OCI-LY3 (cell line): ENCODE measurements at regions not wholly inside any gene's neighbourhood (a gene's known extent, or its start where the extent isn't known, plus 50 kb on each side); places are given as distances from the start of the nearest gene placed in this dataset.

Source experiments
- H2AFZ ChIP-seq: fragments of 200-600, 300-600 bp; shearing (Covaris generic); 2 replicates; pipeline ENCODE4 v1.6.0; 2014; ENCODE audit warnings: antibody characterized with exemption, low read depth, low read length
- H3K27ac ChIP-seq: fragments of 200-600, 300-600 bp; sonication (generic); 2 replicates; pipeline ENCODE4 v1.5.1; 2014; ENCODE audit warnings: mild to moderate bottlenecking, low read length, moderate library complexity, mixed read lengths
- H3K27me3 ChIP-seq: fragments of 200-600, 300-600 bp; sonication (generic); 2 replicates; pipeline ENCODE4 v1.6.1; 2014; ENCODE audit warnings: low read depth, low read length, mixed read lengths
- H3K36me3 ChIP-seq: fragments of 200-600, 300-600 bp; sonication (generic); replicated peaks from 2 replicates; pipeline ENCODE3; 2014; ENCODE audit warnings: low read depth, low read length, mixed read lengths
- H3K4me1 ChIP-seq: fragments of 300-600, 200-600 bp; sonication (generic); 2 replicates; pipeline ENCODE4 v1.6.1; 2014; ENCODE audit warnings: low read length, mixed read lengths
- H3K4me2 ChIP-seq: fragments of 200-600, 300-600 bp; sonication (generic); 2 replicates; pipeline ENCODE4 v1.6.1; 2014; ENCODE audit warnings: low read length, mixed read lengths
- H3K4me3 ChIP-seq: fragments of 300-600, 200-600 bp; sonication (generic); 2 replicates; pipeline ENCODE4 v1.5.1; 2014; ENCODE audit warnings: antibody characterized with exemption, mild to moderate bottlenecking, low read length, moderate library complexity
- H3K79me2 ChIP-seq: fragments of 300-600, 200-600 bp; shearing (Covaris generic); 2 replicates; pipeline ENCODE4 v1.6.1; 2014; ENCODE audit warnings: mild to moderate bottlenecking, low read length, mixed read lengths
- H3K9ac ChIP-seq: fragments of 300-600, 200-600 bp; shearing (Covaris generic); 2 replicates; pipeline ENCODE4 v1.6.0; 2014; ENCODE audit warnings: mild to moderate bottlenecking, low read length, moderate library complexity
- H3K9me3 ChIP-seq: fragments of 200-600, 300-600 bp; shearing (Covaris generic); 2 replicates; pipeline ENCODE4 v1.6.1; 2014; ENCODE audit warnings: low read length, mixed read lengths; ENCODE audit not compliant: insufficient read depth
- H4K20me1 ChIP-seq: fragments of 200-600, 300-600 bp; sonication (generic); 2 replicates; pipeline ENCODE4 v1.6.1; 2016; ENCODE audit warnings: low read length, mixed read lengths; ENCODE audit not compliant: insufficient read depth
- EZH2phosphoT487 ChIP-seq: fragments of 200-600 bp; shearing (Covaris generic); IDR thresholded peaks from 2 replicates; pipeline ENCODE4 v1.6.1; 2018; ENCODE audit warnings: antibody characterized with exemption, mixed run types, low read depth
- TF ChIP-seq, protein P1 (sequence below): fragments of 200-600, 300-600 bp; sonication (generic); IDR thresholded peaks from 2 replicates; pipeline ENCODE4 v1.5.1; 2014; ENCODE audit warnings: antibody characterized with exemption, low read length, low read depth

DNA sequence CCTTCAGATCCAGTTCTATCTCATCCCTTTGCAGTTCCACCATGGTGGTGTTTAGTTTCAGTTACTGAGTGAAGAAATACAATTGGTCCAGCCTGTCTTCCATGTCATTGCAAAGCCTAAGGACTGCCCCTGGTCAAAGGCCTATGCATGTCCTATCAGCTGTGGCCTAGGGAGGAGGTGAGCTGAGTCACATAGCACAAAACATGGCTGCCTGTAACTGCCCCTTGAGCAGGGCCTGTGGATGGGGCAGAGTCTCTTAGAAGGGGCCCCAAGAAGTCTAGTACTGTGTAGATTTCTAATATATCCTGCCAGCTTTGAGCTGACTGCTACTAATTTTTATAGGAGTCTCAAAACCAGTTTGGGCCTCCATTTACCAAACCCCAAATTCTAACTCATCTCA is 296.7 kb downstream of the FBXW7 start:
- Histone ChIP-seq H2AFZ (no peak overlapping the region), H3K79me2 (no peaks in the 10 kb centered on the region), H3K27me3 (peaks cover 6% of the 10 kb centered on the region; the same call in 1 of the 2 replicates), H3K9me3 (0 out of 2 replicates have a peak, but pooled peaks cover 4% of the 10 kb centered on the region), H4K20me1 (no peaks in the 10 kb centered on the region), H3K4me2 (no peak overlapping the region), H3K27ac (no peak overlapping the region), H3K4me1 (peaks cover 14% of the 10 kb centered on the region), H3K36me3 (no peaks in the 10 kb centered on the region), H3K9ac (no peak overlapping the region), H3K4me3 (no peak overlapping the region)
- TF ChIP-seq EZH2phosphoT487, result no peak
- TF ChIP-seq, protein P1, sequence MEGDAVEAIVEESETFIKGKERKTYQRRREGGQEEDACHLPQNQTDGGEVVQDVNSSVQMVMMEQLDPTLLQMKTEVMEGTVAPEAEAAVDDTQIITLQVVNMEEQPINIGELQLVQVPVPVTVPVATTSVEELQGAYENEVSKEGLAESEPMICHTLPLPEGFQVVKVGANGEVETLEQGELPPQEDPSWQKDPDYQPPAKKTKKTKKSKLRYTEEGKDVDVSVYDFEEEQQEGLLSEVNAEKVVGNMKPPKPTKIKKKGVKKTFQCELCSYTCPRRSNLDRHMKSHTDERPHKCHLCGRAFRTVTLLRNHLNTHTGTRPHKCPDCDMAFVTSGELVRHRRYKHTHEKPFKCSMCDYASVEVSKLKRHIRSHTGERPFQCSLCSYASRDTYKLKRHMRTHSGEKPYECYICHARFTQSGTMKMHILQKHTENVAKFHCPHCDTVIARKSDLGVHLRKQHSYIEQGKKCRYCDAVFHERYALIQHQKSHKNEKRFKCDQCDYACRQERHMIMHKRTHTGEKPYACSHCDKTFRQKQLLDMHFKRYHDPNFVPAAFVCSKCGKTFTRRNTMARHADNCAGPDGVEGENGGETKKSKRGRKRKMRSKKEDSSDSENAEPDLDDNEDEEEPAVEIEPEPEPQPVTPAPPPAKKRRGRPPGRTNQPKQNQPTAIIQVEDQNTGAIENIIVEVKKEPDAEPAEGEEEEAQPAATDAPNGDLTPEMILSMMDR, result no peak

DNA sequence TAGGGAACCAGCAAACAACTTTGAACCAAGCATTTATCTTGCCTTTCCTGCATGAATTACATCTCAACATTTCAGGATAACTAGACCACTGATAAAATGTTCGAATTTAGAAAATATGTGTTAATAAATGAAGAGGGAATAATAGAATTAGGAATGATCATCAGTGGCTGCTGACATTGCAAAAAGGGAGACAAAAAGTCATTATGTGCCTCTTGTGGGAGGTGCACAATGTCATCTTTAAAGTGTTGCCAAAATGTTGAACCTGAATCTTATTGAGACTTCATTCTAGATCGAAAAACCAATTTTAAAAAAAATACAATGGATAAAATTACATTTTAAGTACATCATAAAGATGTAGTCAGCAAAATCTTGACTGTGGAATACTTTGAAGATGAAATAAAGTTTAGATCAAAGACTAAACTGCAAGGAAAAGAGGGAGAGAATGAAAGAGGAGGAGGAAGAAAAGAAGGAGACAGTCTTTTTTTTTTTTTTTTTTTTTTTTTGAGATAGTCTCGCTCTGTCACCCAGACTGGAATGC is 299.3 kb downstream of the FBXW7 start:
- H3K27ac ChIP-seq, result no peak overlapping the region
- 0 out of 2 replicates have a peak, but pooled peaks cover 4% of the 10 kb centered on the region for H3K9me3 ChIP-seq
- no peak overlapping the region for H2AFZ ChIP-seq
- no peak overlapping the region for H3K4me3 ChIP-seq
- H4K20me1 ChIP-seq, result no peaks in the 10 kb centered on the region
- no peaks in the 10 kb centered on the region for H3K27me3 ChIP-seq
- no peaks in the 10 kb centered on the region for H3K36me3 ChIP-seq
- no peaks in the 10 kb centered on the region for H3K79me2 ChIP-seq
- no peak overlapping the region for H3K9ac ChIP-seq
- no peak for TF ChIP-seq EZH2phosphoT487
- TF ChIP-seq, protein P1, result no peak
- no peak overlapping the region for H3K4me2 ChIP-seq
- H3K4me1 ChIP-seq, result peaks cover 14% of the 10 kb centered on the region

DNA sequence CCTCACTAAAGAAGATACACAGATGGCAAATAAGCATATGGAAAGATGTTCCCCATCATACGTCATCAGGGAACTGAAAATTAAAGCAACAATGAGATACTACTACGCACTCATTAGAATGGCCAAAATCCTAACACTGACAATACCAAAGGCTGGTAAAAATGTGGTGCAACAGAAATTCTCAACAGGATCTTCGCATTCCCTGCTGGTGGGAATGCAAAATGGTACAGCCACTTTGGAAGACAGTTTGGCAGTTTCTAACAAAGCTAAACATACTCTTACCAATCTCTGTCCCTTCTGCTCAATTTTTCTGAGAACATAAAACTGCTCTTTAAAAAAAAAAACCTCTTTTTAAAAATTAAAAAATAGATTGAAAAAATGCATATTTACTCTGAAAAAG is 300.2 kb downstream of the FBXW7 start:
- H3K79me2 ChIP-seq, result no peaks in the 10 kb centered on the region
- H3K27ac ChIP-seq, result no peak overlapping the region
- H3K4me3 ChIP-seq, result no peak overlapping the region
- H3K4me1 ChIP-seq, result peaks cover 13% of the 10 kb centered on the region
- no peaks in the 10 kb centered on the region for H3K27me3 ChIP-seq
- H3K36me3 ChIP-seq, result no peaks in the 10 kb centered on the region
- H3K9ac ChIP-seq, result no peak overlapping the region
- no peaks in the 10 kb centered on the region for H3K9me3 ChIP-seq
- no peak overlapping the region for H3K4me2 ChIP-seq
- no peak overlapping the region for H2AFZ ChIP-seq
- TF ChIP-seq, protein P1, result no peak
- TF ChIP-seq EZH2phosphoT487, result no peak
- no peaks in the 10 kb centered on the region for H4K20me1 ChIP-seq

DNA sequence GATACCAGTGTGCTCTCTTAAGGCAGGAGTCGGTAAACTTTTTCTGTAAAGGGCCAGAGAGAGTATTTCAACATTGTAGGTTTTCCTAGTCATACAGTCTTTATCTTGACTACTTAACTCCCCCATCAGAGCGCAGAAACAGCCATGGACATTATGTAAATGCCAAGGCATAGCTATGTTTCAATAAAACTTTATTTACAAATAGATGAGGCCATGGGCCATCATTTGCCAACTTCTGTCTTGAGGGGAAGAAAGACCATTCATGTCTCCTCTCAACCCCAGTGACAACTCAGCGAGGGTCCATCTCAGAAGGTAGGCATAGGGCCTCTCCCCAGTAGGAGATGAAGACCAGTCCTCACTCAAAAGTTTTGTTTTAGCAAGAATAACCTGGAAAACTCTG is 301.3 kb downstream of the FBXW7 start:
- H3K4me2 ChIP-seq, result no peak overlapping the region
- H3K4me3 ChIP-seq, result no peak overlapping the region
- H2AFZ ChIP-seq, result no peak overlapping the region
- H3K27me3 ChIP-seq, result peaks cover 2% of the 10 kb centered on the region; the same call in 1 of the 2 replicates
- no peak for TF ChIP-seq EZH2phosphoT487
- TF ChIP-seq, protein P1, result no peak
- no peaks in the 10 kb centered on the region for H3K9me3 ChIP-seq
- no peak overlapping the region for H3K9ac ChIP-seq
- H3K36me3 ChIP-seq, result no peaks in the 10 kb centered on the region
- H4K20me1 ChIP-seq, result no peaks in the 10 kb centered on the region
- peaks cover 2% of the 10 kb centered on the region; the same call in 1 of the 2 replicates for H3K4me1 ChIP-seq
- H3K79me2 ChIP-seq, result no peaks in the 10 kb centered on the region
- no peak overlapping the region for H3K27ac ChIP-seq
